Uterus (tissue), 3 donors: ENCODE measurements at regions not wholly inside any gene's neighbourhood (a gene's known extent, or its start where the extent isn't known, plus 50 kb on each side); places are given as distances from the start of the nearest gene placed in this dataset.
"Not testable (repeated sequence)": the region's sequence is repeated elsewhere in the genome, so short reads cannot be mapped to it uniquely, and the experiment has no call there.

Experiments
- DNase-seq, 2 donors: peaks; one replicate each; pipeline ENCODE4 v3.0.0-alpha.2; 2019 to 2020
- H3K27ac ChIP-seq, 2 donors: fragments of 200-600 bp; sonication (generic); 1 replicate in 1 of 2; 2 replicates in 1 of 2; pipeline ENCODE4 v1.5.1; 2016 to 2018
- H3K27me3 ChIP-seq, 2 donors: fragments of 200-600 bp; sonication (generic); one replicate each; pipeline ENCODE4 v1.5.1; 2018 to 2019; ENCODE audit warnings: control low read depth in 1 of 2
- H3K36me3 ChIP-seq, 2 donors: fragments of 200-600 bp; sonication (generic); one replicate each; pipeline ENCODE4 v1.5.1; 2019; ENCODE audit warnings: control low read depth in 1 of 2
- H3K4me1 ChIP-seq, 2 donors: fragments of 200-600 bp; sonication (generic); one replicate each; pipeline ENCODE4 v1.5.1; 2018 to 2019; ENCODE audit warnings: control low read depth in 1 of 2
- H3K4me3 ChIP-seq, 2 donors: fragments of 200-600 bp; sonication (generic); 1 replicate in 1 of 2; 2 replicates in 1 of 2; pipeline ENCODE4 v1.5.1; 2018 to 2019; ENCODE audit warnings: mild to moderate bottlenecking in 1 of 2
- H3K9me3 ChIP-seq, 2 donors: fragments of 200-600 bp; sonication (generic); one replicate each; pipeline ENCODE4 v1.5.1; 2019; ENCODE audit warnings: control low read depth in 1 of 2
- CTCF ChIP-seq, 4 experiments: fragments of 200-600 bp in 2 of 4; fragments of 450-650 bp in 2 of 4; sonication (generic) in 2 of 4; IDR thresholded peaks; one replicate each; pipeline ENCODE4 v1.5.1; 2016 to 2019; ENCODE audit warnings: antibody characterized with exemption in 4 of 4, mild to moderate bottlenecking in 2 of 4, moderate library complexity in 1 of 4
- POLR2A ChIP-seq, 2 donors: fragments of 450-650 bp; IDR thresholded peaks; one replicate each; pipeline ENCODE4 v1.6.1; 2016; ENCODE audit warnings: antibody characterized with exemption in 2 of 2, mild to moderate bottlenecking in 1 of 2, moderate library complexity in 1 of 2
- intact Hi-C: fragments of 100-400 bp; cut with DNase I; formaldehyde crosslinking; loops from one replicate; pipeline ENCODE4 v1.15.1; 2023; ENCODE audit warnings: low total_unique reads
- donor health status: DM: yes; HTN: yes; CAD: no.

- no peaks in the 10 kb centered on the region for H3K9me3 ChIP-seq
- no peak overlapping the region for H3K27ac ChIP-seq
- no peaks in the 10 kb centered on the region for H3K36me3 ChIP-seq
- TF ChIP-seq CTCF (IDR thresholded peaks at IDR 0.05), result no peak
- TF ChIP-seq POLR2A (IDR thresholded peaks at IDR 0.05), result no peak
- H3K27me3 ChIP-seq, result no peaks in the 10 kb centered on the region
- no peak overlapping the region for H3K4me3 ChIP-seq
- no peak for DNase-seq
- intact Hi-C loops, result no loop called here
- H3K4me1 ChIP-seq, result no peaks in the 10 kb centered on the region
Observed at GRCh38 chr2:193845604-193846003, 1650.9 kb upstream of the TMEFF2 start.

- intact Hi-C loops, result no loop called here
- no peaks in the 10 kb centered on the region for H3K27me3 ChIP-seq
- no peaks in the 10 kb centered on the region for H3K36me3 ChIP-seq
- no peak overlapping the region for H3K27ac ChIP-seq
- H3K4me1 ChIP-seq, result no peaks in the 10 kb centered on the region
- H3K4me3 ChIP-seq, result no peak overlapping the region
- no peak for DNase-seq
- TF ChIP-seq CTCF (IDR thresholded peaks at IDR 0.05), result no peak
- TF ChIP-seq POLR2A (IDR thresholded peaks at IDR 0.05), result no peak
- H3K9me3 ChIP-seq, result no peaks in the 10 kb centered on the region
Observed at GRCh38 chr2:193843675-193844074, 1648.9 kb upstream of the TMEFF2 start.

GRCh38 chr2:193841384-193842150 lies 1646.8 kb upstream of the TMEFF2 start:
- intact Hi-C loops, result no loop called here
- H3K36me3 ChIP-seq, result no peaks in the 10 kb centered on the region
- no peaks in the 10 kb centered on the region for H3K27me3 ChIP-seq
- DNase-seq, result no peak
- H3K4me1 ChIP-seq, result no peaks in the 10 kb centered on the region
- no peak for TF ChIP-seq CTCF (IDR thresholded peaks at IDR 0.05)
- TF ChIP-seq POLR2A (IDR thresholded peaks at IDR 0.05), result no peak
- H3K9me3 ChIP-seq, result no peaks in the 10 kb centered on the region
- H3K27ac ChIP-seq, result no peak overlapping the region
- no peak overlapping the region for H3K4me3 ChIP-seq

GRCh38 chr2:193837111-193837738 lies 1642.5 kb upstream of the TMEFF2 start:
- TF ChIP-seq CTCF (IDR thresholded peaks at IDR 0.05), result no peak
- TF ChIP-seq POLR2A (IDR thresholded peaks at IDR 0.05), result no peak
- DNase-seq, result no peak
- intact Hi-C loops, result no loop called here
- Histone ChIP-seq H3K9me3 (no peaks in the 10 kb centered on the region), H3K27me3 (no peaks in the 10 kb centered on the region), H3K36me3 (no peaks in the 10 kb centered on the region), H3K4me1 (no peaks in the 10 kb centered on the region), H3K27ac (no peak overlapping the region), H3K4me3 (no peak overlapping the region)

GRCh38 chr2:193836424-193837006 lies 1641.8 kb upstream of the TMEFF2 start:
- H3K9me3 ChIP-seq, H3K27me3 ChIP-seq, H3K4me3 ChIP-seq, DNase-seq, intact Hi-C loops, H3K4me1 ChIP-seq, H3K36me3 ChIP-seq, H3K27ac ChIP-seq: not testable (repeated sequence)

DNA sequence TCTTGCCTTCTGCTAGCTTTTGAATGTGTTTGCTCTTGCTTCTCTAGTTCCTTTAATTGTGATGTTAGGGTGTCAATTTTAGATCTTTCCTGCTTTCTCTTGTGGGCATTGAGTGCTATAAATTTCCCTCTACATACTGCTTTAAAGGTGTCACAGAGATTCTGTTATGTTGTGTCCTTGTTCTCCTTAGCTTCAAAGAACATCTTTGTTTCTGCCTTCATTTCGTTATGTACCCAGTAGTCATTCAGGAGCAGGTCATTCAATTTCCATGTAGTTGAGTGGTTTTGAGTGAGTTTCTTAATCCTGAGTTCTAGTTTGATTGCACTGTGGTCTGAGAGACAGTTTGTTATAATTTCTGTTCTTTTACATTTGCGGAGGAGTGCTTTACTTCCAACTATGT lies 1639.2 kb upstream of the TMEFF2 start:
- H3K27ac ChIP-seq, H3K9me3 ChIP-seq, intact Hi-C loops, H3K4me1 ChIP-seq, H3K27me3 ChIP-seq, H3K4me3 ChIP-seq, H3K36me3 ChIP-seq, DNase-seq: not testable (repeated sequence)
